CD1c-positive myeloid dendritic cell (primary cell): ENCODE measurements at regions not wholly inside any gene's neighbourhood (a gene's known extent, or its start where the extent isn't known, plus 50 kb on each side); places are given as distances from the start of the nearest gene placed in this dataset.

Experiments
- DNase-seq: peaks from one replicate; pipeline ENCODE4 v3.0.0-alpha.2; 2016; ENCODE audit errors: extremely low spot score

- DNase-seq, result no peak
Observed at GRCh38 chr2:234768608-234769196, 183.1 kb upstream of the SH3BP4 start.

DNA sequence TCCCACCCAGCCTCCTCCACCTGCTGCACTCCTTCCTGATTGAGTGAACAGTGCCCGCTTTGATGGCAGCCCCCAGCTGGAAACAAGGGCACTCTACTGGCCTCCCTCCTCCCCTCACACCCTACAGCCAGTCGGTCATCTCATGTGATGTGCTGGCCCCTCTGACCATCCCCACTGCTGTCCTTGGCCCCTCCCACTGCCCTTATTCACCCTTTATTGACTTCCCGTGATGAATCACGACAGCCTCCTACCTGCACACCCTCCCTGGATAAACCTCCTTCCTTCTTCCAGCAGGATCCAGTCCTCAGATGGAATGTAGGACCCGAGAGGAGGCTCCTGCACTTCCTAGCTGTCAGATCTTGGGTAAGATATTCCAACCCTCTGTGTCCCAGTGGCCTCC, 186.5 kb upstream of the SH3BP4 start:
- no peak for DNase-seq

DNA sequence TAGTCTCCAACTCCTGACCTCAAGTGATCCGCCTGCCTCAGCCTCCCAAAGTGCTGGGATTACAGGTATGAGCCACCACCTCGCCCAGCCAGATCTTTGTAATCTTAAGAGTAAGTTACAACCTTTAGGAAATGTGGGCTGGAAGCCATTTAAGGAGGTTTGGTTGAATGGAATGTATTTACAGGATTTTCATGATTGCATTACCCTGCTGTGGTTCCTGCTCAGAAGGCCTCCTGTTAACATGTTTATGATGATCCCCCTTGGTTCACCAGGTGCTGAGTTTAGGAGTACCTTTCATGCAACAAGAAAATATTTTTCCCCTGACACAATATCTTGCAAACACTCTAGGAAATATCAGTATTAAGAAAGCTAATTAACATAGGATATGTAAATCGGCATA, 187.4 kb upstream of the SH3BP4 start:
- no peak for DNase-seq

DNA sequence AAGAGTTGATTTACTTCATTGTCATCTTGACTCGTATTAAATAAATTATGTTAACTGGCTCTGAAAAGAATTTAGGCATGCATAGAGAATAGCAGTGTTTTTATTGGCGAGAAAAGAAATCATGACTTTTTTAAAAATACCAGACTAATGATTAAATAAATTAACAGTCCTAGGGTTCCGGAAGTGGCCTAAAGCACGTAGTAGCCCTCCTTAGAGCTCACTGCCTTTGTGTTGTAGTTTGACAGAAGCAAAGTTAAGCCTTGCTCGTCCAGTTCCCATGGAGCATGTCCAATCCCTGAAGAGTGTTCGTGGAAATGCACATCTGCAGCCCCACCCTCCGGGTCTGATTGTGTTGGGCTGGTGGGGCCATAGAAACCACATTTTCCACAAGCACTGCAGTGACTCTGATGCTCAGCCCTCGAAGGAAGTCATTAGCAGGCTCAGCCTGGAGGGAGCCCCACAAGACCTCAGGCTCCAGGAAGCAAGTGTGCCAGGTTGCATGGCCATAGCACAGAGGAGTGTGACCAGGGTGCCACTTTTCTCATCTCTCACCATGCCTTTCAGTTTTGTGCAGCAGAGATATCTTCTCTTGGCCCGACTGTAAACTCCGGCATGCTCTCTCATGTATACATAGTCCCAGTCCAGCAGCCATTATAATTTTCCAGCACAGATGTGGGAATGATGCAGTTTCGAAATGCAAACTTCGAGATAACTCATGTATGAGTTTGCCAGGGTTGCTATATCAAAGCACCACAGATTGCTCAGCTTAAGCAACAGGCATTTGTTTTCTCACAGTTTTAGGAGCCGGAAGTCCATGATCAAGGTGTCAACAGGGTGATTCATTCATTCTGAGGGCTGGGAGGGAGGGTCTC, 188.6 kb upstream of the SH3BP4 start:
- no peak for DNase-seq

- no peak for DNase-seq
Observed at GRCh38 chr2:234761910-234762309, 189.9 kb upstream of the SH3BP4 start.

DNA sequence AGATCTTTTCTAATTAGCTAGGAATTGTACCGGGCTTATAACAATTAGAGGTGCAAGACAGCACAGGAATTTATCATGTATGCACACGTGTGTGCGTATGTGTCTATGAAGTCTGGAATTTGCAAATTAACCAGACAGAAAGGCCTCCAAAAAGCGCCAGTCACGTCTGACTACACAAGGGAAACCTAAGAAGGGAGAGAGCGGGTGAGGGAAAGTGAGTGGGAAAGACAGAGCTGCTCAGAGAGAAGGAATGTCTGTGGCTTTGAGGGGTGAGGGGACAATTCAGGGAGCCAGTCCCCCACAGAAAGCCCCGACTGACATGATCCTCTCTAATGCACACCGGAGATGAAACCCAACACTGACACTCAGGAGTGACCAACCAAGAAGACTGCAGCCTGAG, 197.7 kb upstream of the SH3BP4 start:
- no peak for DNase-seq

DNA sequence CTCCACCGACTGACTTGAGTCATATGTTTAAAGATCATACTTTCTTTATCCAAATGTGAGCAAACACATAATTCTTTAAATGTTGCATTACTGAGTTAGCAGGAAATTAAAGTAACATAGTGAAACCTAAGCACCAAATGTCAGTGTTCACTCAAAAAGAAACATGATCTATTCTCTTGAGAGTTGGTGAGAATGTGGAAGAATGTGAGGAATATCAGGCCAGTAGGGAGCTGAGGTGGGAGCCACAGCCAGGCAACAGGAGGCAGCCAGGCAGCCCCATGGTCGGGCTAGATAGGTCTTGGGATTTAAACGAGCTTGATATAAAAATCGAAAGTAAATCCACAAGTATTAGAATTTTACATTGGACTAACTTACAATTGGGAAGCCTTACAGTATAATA, 198.1 kb upstream of the SH3BP4 start:
- DNase-seq, result no peak

GRCh38 chr2:234752966-234753365, 198.9 kb upstream of the SH3BP4 start:
- no peak for DNase-seq

GRCh38 chr2:234751275-234751973, 200.4 kb upstream of the SH3BP4 start:
- DNase-seq, result no peak

GRCh38 chr2:234747833-234748559, 203.8 kb upstream of the SH3BP4 start:
- DNase-seq, result no peak

- no peak for DNase-seq
Observed at GRCh38 chr2:234747032-234747431, 204.8 kb upstream of the SH3BP4 start.

GRCh38 chr2:234745347-234745746, 206.5 kb upstream of the SH3BP4 start:
- DNase-seq, result no peak

GRCh38 chr2:234741976-234742375, 209.8 kb upstream of the SH3BP4 start:
- no peak for DNase-seq

DNA sequence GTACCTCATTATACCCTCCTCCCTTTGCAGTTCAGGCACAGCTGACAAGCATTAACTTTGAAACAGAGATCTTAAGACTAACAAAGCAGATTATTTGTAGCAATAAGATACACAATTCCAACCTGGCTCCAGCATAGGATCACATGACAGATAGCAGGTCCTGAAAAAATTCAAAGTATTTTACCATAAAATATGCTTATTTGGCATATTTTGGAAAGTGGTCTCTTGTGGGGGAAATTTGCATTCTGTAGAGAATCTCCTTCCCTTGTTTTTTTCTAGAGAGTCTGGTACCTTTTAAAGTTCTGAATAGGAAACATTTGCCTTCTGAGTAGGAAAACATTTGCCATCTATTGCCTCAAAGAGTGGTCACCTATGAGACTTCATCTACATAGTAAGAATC, 212.8 kb upstream of the SH3BP4 start:
- DNase-seq, result no peak

DNA sequence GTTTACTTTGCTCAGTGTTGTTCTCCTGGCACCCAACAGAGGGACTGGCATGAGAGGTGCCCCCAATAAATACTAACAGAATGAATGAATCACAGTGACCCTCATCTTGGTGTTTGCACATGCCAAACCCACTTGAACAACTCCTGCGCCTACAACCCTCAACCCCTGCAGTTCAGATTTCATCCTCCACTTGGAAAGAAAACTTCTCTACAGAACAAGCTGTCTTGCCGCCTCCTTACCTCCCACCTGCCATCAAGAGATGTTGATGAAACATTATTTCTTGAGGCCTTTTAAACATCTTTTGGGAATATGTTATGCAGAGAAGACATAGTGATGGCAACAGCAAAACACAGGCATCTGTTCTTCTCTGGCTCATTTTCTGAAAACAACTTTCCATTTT, 216.0 kb upstream of the SH3BP4 start:
- no peak for DNase-seq

GRCh38 chr2:234733795-234734600, 217.8 kb upstream of the SH3BP4 start:
- DNase-seq, result no peak

- DNase-seq, result no peak
Observed at GRCh38 chr2:234733093-234733489, 218.7 kb upstream of the SH3BP4 start.

GRCh38 chr2:234732404-234733092, 219.3 kb upstream of the SH3BP4 start:
- DNase-seq, result no peak

DNA sequence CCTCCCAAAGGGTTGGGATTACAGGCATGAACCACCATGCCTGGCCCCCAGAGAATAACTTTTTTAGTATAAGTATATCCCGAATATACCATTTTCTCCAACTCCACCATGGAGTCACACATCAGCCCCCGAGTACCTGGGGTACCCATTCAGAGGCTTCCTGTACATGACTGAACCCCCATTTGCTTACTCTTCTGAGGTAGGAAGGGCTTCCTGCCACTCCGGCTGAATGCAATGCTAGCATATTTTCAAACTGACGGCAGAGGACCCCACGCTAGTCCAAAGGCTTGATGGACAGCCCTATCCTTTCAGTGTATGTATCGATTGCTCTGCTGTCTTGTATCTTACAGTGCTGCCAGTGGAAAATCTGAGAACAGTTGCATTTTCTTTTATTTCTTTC, 220.6 kb upstream of the SH3BP4 start:
- DNase-seq, result no peak

DNA sequence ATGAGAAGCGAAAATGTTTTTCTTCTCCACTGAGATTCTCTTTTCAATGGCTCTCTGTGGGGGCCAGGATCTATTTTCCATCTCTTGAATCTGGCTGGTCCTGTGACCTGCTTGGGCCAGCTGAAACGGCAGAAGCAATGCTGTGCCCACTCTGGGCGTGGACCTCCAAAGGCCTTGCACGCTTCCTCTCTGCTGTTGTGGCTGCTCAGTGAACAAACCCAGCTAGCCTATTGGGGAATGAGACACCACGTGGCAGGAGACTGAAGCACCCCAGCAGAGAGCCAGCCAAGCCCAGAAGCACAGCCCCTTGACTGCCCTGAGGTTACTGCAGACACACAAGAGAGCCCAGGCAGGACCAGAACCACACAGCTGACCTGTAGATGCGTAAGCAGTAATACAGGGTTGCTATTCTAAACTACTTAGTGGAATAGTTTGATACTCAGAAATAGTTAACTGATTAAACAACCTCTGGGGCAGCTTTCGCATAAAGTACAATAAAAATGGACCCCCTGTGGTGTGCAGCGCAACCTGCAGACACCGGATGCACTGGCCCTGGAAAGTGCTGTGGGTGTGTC, 221.7 kb upstream of the SH3BP4 start:
- no peak for DNase-seq
